ENCODE measurements at regions not wholly inside any gene's neighbourhood (a gene's known extent, or its start where the extent isn't known, plus 50 kb on each side); places are given as distances from the start of the nearest gene placed in this dataset.

- H3K27ac ChIP-seq: no peak overlapping the region
- no peak for DNase-seq (ENCODE audit: low read depth, low spot score)
Measured at GRCh38 chr9:99561961-99562565, 259.6 kb upstream of the NR4A3 start.

- no peak for DNase-seq (ENCODE audit: low read depth, low spot score)
- H3K27ac ChIP-seq: no peak overlapping the region
Measured at GRCh38 chr9:99563364-99563763, 258.3 kb upstream of the NR4A3 start.

GRCh38 chr9:99565203-99565602 lies 256.5 kb upstream of the NR4A3 start:
- no peak for DNase-seq (ENCODE audit: low read depth, low spot score)
- H3K27ac ChIP-seq: no peak overlapping the region

DNA sequence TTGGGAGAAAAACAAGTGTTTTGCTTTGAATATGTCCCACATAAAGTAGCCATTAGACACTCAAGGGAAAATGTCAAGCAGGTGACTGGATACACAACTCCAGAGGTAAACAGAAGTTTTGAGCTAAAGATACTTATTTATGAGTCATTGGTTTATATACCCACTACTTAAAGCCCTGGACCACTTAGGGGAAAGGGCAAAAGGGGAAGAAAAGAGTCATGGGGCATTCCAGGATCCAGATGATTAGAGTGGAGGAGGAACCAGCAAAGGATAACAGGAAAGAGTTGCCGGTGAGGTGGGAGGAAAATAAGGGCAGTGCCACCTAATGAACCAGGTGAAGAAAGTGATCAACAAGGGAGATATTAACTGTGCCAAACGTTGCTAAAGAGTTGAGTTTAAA lies 254.2 kb upstream of the NR4A3 start:
- no peak overlapping the region for H3K27ac ChIP-seq
- no peak for DNase-seq (ENCODE audit: low read depth, low spot score)

DNA sequence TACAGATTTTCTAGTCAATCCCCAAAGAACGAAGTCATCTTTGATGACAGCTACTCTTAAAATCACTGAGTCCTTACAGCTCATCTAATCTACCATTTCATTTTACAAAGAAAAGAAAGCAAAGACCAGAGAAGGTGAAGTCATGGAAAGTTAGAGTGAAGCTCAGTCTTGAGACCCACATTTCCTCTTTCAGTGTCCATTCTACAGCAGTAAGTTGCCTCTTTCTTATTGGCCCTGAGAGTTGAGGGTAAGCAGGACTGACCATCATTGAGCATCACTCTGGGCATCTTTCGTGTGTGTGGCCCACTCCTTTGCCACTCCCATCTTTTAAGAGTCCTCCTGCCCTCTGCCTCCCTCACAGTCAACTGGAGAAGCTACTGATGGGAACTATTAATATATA lies 251.8 kb upstream of the NR4A3 start:
- DNase-seq (ENCODE audit: low read depth, low spot score): no peak
- no peak overlapping the region for H3K27ac ChIP-seq

DNA sequence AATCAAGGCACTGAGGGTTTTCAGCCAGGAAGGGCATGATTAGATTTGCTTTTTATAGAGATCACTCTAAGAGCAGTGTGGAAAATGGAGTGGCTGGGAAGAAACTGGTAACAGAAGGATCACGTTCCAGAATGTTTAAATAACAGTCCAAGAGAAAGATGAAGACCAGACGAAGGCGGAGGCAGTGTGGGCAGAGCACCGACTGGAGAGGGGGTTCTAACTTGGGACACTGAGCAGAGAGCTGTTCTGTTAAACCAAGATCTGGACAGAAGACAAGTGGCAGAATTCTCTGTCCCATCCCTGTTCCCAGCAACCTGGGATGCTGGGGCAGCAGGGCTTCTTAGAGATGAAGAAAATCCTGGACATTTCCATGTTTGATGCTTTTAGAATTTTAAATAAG lies 249.1 kb upstream of the NR4A3 start:
- no peak overlapping the region for H3K27ac ChIP-seq
- DNase-seq (ENCODE audit: low read depth, low spot score): no peak

DNA sequence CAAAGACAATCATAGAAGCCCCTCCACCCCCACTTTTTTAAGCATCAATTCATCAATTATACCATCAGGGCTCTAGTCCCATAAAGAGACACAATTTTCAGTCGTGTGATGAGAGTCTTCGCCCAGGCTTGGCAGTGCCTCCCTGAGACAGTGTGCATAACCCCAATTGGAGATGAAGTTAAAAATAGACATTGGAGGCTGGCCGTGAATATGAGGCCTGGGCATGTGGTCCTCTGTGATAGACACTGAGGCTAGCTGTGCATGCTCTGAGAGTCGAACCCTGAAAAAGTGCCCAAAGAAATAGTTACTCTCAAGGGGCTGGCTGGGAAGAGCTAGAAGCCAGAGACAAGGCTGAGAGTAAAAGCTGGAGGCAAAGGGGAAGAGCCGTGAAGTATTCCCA lies 248.6 kb upstream of the NR4A3 start:
- no peak for DNase-seq (ENCODE audit: low read depth, low spot score)
- no peak overlapping the region for H3K27ac ChIP-seq

GRCh38 chr9:99573886-99574285 lies 247.8 kb upstream of the NR4A3 start:
- no peak overlapping the region for H3K27ac ChIP-seq

DNA sequence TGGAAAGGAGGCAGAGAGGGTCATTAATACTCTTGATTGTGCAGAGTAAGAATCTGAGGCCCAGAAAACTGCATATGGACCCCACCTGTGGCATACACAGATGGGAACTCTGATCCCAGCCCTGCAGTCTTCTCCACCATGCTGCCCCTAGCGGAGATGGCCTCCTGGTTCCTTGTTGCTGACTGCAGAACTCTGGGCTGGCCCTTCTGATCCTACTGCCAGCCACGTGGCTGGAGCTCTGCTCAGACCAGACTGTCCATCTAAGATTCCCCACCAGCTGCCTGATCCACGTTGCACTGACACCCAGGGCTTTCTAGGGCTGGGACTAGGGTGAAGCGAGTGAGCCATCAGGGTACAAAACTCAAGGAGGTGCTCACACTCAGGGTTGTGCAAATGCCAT lies 245.7 kb upstream of the NR4A3 start:
- no peak for DNase-seq (ENCODE audit: low read depth, low spot score)
- H3K27ac ChIP-seq: no peak overlapping the region

More at GRCh38 chr9:99573886-99574285, 247.8 kb upstream of the NR4A3 start:
- no peak for DNase-seq (ENCODE audit: low read depth, low spot score)

- no peak overlapping the region for H3K27ac ChIP-seq
- no peak for DNase-seq (ENCODE audit: low read depth, low spot score)
Measured at GRCh38 chr9:99576876-99577275, 244.8 kb upstream of the NR4A3 start.

DNA sequence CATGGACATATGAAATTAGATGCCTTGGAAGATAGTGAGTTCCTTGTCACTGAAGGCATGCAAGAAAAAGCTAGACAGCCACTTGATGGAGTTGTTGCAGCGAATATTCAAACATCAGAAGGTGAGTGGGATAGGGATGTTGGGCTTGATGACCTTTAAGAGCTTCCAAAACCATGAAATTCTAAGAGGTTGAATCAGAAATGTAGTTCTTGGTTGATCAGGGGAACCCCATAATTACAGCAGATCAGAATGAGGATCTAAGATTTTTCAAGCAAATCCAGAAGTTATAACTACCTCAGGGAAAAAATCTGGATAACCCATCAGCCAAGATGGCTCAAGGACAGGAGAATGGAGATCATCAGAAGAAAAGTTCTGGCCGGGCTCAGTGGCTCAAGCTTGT lies 244.3 kb upstream of the NR4A3 start:
- no peak for DNase-seq (ENCODE audit: low read depth, low spot score)
- no peak overlapping the region for H3K27ac ChIP-seq

DNA sequence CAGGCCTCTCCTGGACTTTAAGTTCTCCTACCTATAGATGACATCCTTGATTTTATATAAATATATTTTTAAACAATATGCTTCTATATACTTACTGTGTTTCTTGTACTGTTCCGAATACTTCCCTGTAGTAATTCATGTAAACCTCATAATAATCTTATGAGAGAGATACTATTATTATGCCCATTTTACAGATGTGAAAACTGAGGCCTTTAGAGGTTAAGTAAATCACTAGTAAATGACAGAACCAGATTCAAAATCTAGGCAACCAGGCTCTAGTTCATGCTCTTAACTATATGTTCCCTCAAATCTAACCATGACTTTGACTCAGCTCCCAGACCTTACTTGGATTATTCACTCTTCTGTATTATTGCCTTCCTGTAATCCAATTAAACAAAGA lies 243.0 kb upstream of the NR4A3 start:
- no peak for DNase-seq (ENCODE audit: low read depth, low spot score)
- no peak overlapping the region for H3K27ac ChIP-seq

- DNase-seq (ENCODE audit: low read depth, low spot score): no peak
- H3K27ac ChIP-seq: no peak overlapping the region
Measured at GRCh38 chr9:99579964-99580363, 241.7 kb upstream of the NR4A3 start.

GRCh38 chr9:99582814-99583213 lies 238.9 kb upstream of the NR4A3 start:
- no peak for DNase-seq (ENCODE audit: low read depth, low spot score)
- H3K27ac ChIP-seq: no peak overlapping the region

GRCh38 chr9:99588299-99588698 lies 233.4 kb upstream of the NR4A3 start:
- no peak for DNase-seq (ENCODE audit: low read depth, low spot score)
- H3K27ac ChIP-seq: no peak overlapping the region

DNA sequence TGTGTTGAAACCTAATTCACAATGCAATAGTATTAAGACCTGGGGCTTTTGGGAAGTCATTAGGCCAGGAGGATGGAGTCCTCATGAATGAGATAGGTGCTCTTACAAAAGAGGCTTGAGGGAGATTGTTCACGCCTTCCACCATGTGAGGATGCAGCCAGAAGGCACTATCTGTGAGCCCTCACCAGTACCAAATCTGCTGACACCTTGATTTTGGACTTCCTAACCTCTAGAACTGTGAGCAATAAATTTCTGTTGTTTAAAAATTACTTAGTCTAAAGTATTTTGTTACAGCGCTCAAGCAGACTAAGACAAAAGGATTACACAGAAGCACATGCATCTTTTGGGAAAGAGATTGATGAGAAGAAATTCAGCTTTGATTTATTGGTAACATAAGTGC lies 232.9 kb upstream of the NR4A3 start:
- no peak overlapping the region for H3K27ac ChIP-seq
- no peak for DNase-seq (ENCODE audit: low read depth, low spot score)

DNA sequence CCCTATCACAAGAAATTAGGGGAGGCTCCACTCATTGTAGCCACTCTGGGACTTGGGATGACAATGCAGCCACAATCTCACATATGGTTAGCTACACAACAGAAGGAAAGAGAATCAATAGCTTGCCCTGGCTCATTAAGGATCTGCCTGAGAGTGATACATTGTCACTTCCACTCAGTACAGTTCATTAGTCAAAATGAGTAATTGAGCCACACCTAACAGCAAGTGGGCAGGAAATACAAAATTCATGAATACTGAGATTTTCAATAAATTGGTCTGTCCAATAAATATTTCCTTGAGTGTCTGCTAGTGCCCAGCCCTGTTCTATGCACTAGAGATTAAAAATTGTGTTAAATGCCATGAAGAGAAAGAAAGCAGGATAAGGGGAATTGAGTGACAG lies 231.3 kb upstream of the NR4A3 start:
- no peak for DNase-seq (ENCODE audit: low read depth, low spot score)
- no peak overlapping the region for H3K27ac ChIP-seq

- DNase-seq (ENCODE audit: low read depth, low spot score): no peak
- no peak overlapping the region for H3K27ac ChIP-seq
Measured at GRCh38 chr9:99590840-99591239, 230.8 kb upstream of the NR4A3 start.

GRCh38 chr9:99591770-99592169 lies 229.9 kb upstream of the NR4A3 start:
- DNase-seq (ENCODE audit: low read depth, low spot score): no peak
- no peak overlapping the region for H3K27ac ChIP-seq

- H3K27ac ChIP-seq: no peak overlapping the region
- no peak for DNase-seq (ENCODE audit: low read depth, low spot score)
Measured at GRCh38 chr9:99592834-99593574, 228.7 kb upstream of the NR4A3 start.

DNA sequence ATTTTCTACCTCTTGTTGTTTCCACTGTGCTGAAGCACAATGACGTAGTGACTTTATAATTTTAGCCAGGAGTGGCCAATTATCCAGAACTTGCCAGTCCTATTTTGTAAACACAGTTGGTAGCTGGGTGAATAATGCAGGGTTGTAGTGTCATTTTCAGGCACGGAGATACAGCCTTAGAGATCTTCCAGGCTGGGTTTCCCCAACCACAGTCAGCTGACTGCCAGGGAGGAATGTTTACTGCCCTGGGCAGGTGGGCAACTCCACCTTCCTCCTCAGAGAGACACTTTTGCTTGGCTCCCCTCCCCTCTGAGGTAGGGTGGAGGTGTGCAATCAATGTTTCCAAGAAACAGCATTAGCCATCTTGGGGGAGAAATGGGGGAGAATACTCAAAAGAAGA lies 228.1 kb upstream of the NR4A3 start:
- H3K27ac ChIP-seq: no peak overlapping the region
- DNase-seq (ENCODE audit: low read depth, low spot score): no peak

DNA sequence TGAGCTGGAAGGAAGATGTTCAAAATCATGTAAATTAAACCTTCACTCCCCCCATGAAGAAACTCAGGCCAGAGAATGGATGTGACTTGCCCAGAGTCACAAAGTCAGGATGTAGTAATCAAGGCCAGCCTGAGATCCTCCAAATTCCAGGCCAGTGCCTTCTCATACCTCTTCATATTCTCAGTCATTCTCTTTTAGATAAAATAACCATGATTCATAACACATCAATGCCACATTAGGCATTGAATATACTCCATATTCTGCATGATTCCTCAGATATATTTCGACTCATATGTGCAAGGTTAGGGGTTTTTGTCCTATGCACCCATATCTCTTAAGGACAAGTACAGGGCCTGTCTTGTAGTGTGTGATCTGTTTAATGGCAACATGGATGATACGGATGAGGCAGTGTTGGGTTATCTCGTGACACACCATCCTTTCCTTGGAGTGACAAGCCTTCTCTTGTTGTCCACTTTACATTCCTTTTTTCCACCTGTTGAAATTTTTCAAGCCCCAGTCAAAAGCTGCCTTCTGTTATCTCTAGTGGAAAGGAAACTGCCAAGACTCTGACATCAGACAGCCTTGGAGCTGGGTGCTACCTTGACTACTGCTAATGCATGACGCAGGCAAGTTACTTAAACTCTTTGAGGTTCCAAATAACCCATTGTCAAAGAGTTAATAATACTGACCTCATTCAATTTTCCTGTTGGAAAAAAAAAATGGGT lies 227.5 kb upstream of the NR4A3 start:
- no peak overlapping the region for H3K27ac ChIP-seq
- DNase-seq (ENCODE audit: low read depth, low spot score): no peak
